Pons (tissue), 1 donor: ENCODE measurements at regions not wholly inside any gene's neighbourhood (a gene's known extent, or its start where the extent isn't known, plus 50 kb on each side); places are given as distances from the start of the nearest gene placed in this dataset.

Experiments
- DNase-seq: peaks from one replicate; pipeline ENCODE4 v3.0.0-alpha.2; 2016; ENCODE audit warnings: low spot score

GRCh38 chr14:53462931-53463778 is 310.0 kb upstream of the DDHD1 start:
- DNase-seq: no peak

- no peak for DNase-seq
Observed at GRCh38 chr14:53461858-53462257, 308.7 kb upstream of the DDHD1 start.

GRCh38 chr14:53460544-53460943 is 307.4 kb upstream of the DDHD1 start:
- DNase-seq: no peak

- DNase-seq: no peak
Observed at GRCh38 chr14:53458368-53458814, 305.3 kb upstream of the DDHD1 start.

- no peak for DNase-seq
Observed at GRCh38 chr14:53456931-53457330, 303.8 kb upstream of the DDHD1 start.

GRCh38 chr14:53452005-53452673 is 299.0 kb upstream of the DDHD1 start:
- no peak for DNase-seq

GRCh38 chr14:53450871-53451270 is 297.7 kb upstream of the DDHD1 start:
- no peak for DNase-seq

GRCh38 chr14:53448682-53449081 is 295.6 kb upstream of the DDHD1 start:
- DNase-seq: no peak

- no peak for DNase-seq
Observed at GRCh38 chr14:53444677-53445312, 291.7 kb upstream of the DDHD1 start.

- DNase-seq: no peak
Observed at GRCh38 chr14:53441789-53442188, 288.7 kb upstream of the DDHD1 start.

- no peak for DNase-seq
Observed at GRCh38 chr14:53437858-53438257, 284.7 kb upstream of the DDHD1 start.

GRCh38 chr14:53432378-53432802 is 279.3 kb upstream of the DDHD1 start:
- DNase-seq: peak; percentile 11

- no peak for DNase-seq
Observed at GRCh38 chr14:53430870-53431269, 277.7 kb upstream of the DDHD1 start.

- DNase-seq: no peak
Observed at GRCh38 chr14:53412819-53413675, 259.9 kb upstream of the DDHD1 start.

- DNase-seq: no peak
Observed at GRCh38 chr14:53411125-53411524, 258.0 kb upstream of the DDHD1 start.

GRCh38 chr14:53409969-53410368 is 256.8 kb upstream of the DDHD1 start:
- no peak for DNase-seq

GRCh38 chr14:53409289-53409688 is 256.2 kb upstream of the DDHD1 start:
- no peak for DNase-seq

- DNase-seq: no peak
Observed at GRCh38 chr14:53408175-53408879, 255.2 kb upstream of the DDHD1 start.

- no peak for DNase-seq
Observed at GRCh38 chr14:53406519-53406918, 253.4 kb upstream of the DDHD1 start.

GRCh38 chr14:53401646-53402045 is 248.5 kb upstream of the DDHD1 start:
- DNase-seq: no peak

GRCh38 chr14:53399057-53399456 is 245.9 kb upstream of the DDHD1 start:
- DNase-seq: no peak
